IPS-20b (cell line): ENCODE measurements at regions not wholly inside any gene's neighbourhood (a gene's known extent, or its start where the extent isn't known, plus 50 kb on each side); places are given as distances from the start of the nearest gene placed in this dataset.

ENCODE experiments used
- H3K27ac ChIP-seq: one replicate; pipeline ENCODE4 v1.5.1; 2013; ENCODE audit warnings: low read length
- H3K27me3 ChIP-seq: 2 replicates; pipeline ENCODE4 v1.6.1; 2013; ENCODE audit warnings: mild to moderate bottlenecking, low read length, inconsistent platforms; ENCODE audit not compliant: insufficient read depth
- H3K36me3 ChIP-seq: 2 replicates; pipeline ENCODE4 v1.6.1; 2013; ENCODE audit warnings: low read depth, mild to moderate bottlenecking, inconsistent platforms, low read length, moderate library complexity; ENCODE audit not compliant: insufficient read depth
- H3K4me1 ChIP-seq: 2 replicates; pipeline ENCODE4 v1.6.1; 2013; ENCODE audit warnings: mild to moderate bottlenecking, control low read depth, inconsistent platforms, low read length, moderate library complexity; ENCODE audit not compliant: insufficient read depth
- H3K4me3 ChIP-seq: 2 replicates; pipeline ENCODE4 v1.5.1; 2013; ENCODE audit warnings: mild to moderate bottlenecking, low read length, inconsistent platforms
- H3K9ac ChIP-seq: 2 replicates; pipeline ENCODE4 v1.6.1; 2013; ENCODE audit warnings: low read depth, mild to moderate bottlenecking, inconsistent platforms, low read length, moderate library complexity
- H3K9me3 ChIP-seq: 2 replicates; pipeline ENCODE4 v1.6.1; 2013; ENCODE audit warnings: mild to moderate bottlenecking, low read depth, low read length, inconsistent platforms; ENCODE audit not compliant: insufficient read depth

GRCh38 chr3:102529452-102529851, 94.6 kb downstream of the ZPLD1 start:
- Histone ChIP-seq H3K27ac (no peak overlapping the region), H3K27me3 (no peaks in the 10 kb centered on the region), H3K4me3 (no peak overlapping the region), H3K36me3 (no peaks in the 10 kb centered on the region), H3K9me3 (no peaks in the 10 kb centered on the region), H3K9ac (no peak overlapping the region), H3K4me1 (no peaks in the 10 kb centered on the region)

DNA sequence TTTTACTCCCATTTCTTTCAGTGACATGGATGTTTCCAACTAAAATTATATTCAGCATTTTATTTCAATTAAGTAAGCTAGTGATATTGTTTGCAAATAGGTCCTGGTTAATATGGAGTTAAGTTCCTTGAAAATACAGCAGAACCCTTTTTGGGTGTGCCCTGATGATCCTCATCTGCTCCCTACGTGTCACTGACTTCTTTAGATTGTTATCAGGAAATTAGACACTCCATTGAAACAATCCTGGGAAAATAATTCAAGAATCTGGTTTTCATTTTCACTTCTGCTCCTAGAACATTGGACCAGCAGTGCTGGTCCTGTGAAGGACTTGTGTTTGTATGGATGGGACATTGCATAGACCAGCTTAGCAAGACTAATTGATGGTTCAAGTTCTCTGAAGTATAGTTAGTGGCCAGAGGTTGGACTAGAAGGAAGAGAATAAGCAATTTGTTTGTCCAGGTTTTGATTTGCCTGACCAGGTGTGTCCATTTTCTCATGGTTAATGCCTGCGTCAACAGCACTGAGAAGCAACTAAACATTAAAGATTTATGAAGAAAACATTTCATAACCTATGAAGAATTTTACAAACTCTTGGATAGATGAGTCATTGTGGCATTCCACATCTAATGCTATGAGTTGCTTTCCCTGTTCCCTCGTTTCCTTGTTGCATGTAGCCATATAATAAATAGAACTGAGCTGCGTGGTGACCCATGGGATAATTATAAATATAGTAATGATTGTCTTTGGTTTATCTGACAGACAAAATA, 95.8 kb downstream of the ZPLD1 start:
- Histone ChIP-seq H3K36me3 (no peaks in the 10 kb centered on the region), H3K4me3 (no peak overlapping the region), H3K27me3 (no peaks in the 10 kb centered on the region), H3K27ac (no peak overlapping the region), H3K9ac (no peak overlapping the region), H3K9me3 (no peaks in the 10 kb centered on the region), H3K4me1 (no peaks in the 10 kb centered on the region)

- no peaks in the 10 kb centered on the region for H3K4me1 ChIP-seq
- H3K9ac ChIP-seq = no peak overlapping the region
- H3K27ac ChIP-seq = no peak overlapping the region
- no peaks in the 10 kb centered on the region for H3K36me3 ChIP-seq
- H3K4me3 ChIP-seq = no peak overlapping the region
- no peaks in the 10 kb centered on the region for H3K9me3 ChIP-seq
- no peaks in the 10 kb centered on the region for H3K27me3 ChIP-seq
Observed at GRCh38 chr3:102531686-102532085, 96.9 kb downstream of the ZPLD1 start.

GRCh38 chr3:102532901-102533300, 98.1 kb downstream of the ZPLD1 start:
- H3K36me3 ChIP-seq = no peaks in the 10 kb centered on the region
- no peak overlapping the region for H3K4me3 ChIP-seq
- H3K9ac ChIP-seq = no peak overlapping the region
- H3K9me3 ChIP-seq = no peaks in the 10 kb centered on the region
- no peaks in the 10 kb centered on the region for H3K4me1 ChIP-seq
- no peaks in the 10 kb centered on the region for H3K27me3 ChIP-seq
- H3K27ac ChIP-seq = no peak overlapping the region

GRCh38 chr3:102533784-102534183, 99.0 kb downstream of the ZPLD1 start:
- Histone ChIP-seq H3K27me3 (no peaks in the 10 kb centered on the region), H3K36me3 (no peaks in the 10 kb centered on the region), H3K4me3 (no peak overlapping the region), H3K9me3 (no peaks in the 10 kb centered on the region), H3K4me1 (no peaks in the 10 kb centered on the region), H3K9ac (no peak overlapping the region), H3K27ac (no peak overlapping the region)

DNA sequence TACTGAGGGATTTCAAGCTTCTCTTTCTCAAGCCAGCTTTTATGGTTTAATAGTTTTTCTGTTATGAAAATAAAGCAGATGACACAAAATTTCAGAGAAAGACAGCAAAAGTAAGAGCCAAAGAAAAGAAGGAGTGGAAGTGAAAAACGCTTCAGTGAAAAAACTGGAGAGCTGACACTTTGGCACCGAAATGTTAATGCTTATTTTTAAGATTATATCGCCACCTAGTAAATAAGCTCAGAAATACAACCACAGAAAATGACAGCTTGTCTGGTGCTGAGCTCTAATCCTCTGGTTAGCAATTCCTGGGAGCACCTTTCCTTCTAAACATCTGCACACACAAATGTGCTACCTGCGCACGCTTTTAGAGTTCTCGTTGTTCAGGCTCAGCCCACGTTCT, 101.6 kb downstream of the ZPLD1 start:
- no peaks in the 10 kb centered on the region for H3K27me3 ChIP-seq
- no peaks in the 10 kb centered on the region for H3K9me3 ChIP-seq
- H3K9ac ChIP-seq = no peak overlapping the region
- no peaks in the 10 kb centered on the region for H3K36me3 ChIP-seq
- no peak overlapping the region for H3K27ac ChIP-seq
- H3K4me3 ChIP-seq = no peak overlapping the region
- no peaks in the 10 kb centered on the region for H3K4me1 ChIP-seq

DNA sequence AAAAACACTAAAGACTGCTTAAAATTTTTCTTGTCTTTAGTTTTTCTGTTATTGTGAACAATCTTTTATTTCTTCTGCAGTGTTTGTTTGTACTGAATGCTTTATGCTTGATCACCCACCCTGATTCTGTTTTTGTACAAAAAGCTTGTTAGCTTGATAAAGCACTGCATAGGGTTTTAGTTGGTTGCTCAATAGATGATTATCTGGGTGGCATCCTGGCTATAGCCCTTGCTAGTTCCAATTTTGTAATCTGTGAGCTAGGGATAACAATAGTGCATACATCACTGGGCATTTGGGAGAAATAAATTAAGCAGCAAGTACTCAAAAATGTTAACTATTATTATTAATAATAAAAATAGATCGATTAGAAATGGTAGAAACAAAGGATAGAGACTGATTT, 102.3 kb downstream of the ZPLD1 start:
- no peaks in the 10 kb centered on the region for H3K27me3 ChIP-seq
- no peaks in the 10 kb centered on the region for H3K9me3 ChIP-seq
- H3K27ac ChIP-seq = no peak overlapping the region
- no peak overlapping the region for H3K4me3 ChIP-seq
- no peaks in the 10 kb centered on the region for H3K36me3 ChIP-seq
- H3K9ac ChIP-seq = no peak overlapping the region
- no peaks in the 10 kb centered on the region for H3K4me1 ChIP-seq

DNA sequence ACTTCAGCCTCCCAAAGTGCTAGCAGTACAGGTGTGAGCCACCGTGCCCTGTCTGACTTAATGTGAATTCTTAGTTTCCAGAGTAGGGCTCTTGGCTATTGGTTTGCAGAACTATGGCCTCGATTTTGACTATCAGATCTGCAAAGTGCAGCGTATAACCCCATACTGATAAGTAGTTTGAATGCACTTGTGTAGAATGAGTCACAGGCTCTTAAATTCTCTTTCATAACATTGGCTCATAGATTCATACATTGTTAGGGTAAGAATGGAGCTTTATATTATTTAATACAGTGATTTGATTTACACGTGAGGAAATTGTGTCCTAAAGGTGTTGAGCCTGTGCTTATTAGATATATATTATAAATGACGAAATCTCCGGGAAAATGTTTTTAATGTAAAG, 109.9 kb downstream of the ZPLD1 start:
- no peak overlapping the region for H3K27ac ChIP-seq
- no peak overlapping the region for H3K9ac ChIP-seq
- H3K4me3 ChIP-seq = no peak overlapping the region
- H3K4me1 ChIP-seq = no peaks in the 10 kb centered on the region
- no peaks in the 10 kb centered on the region for H3K36me3 ChIP-seq
- H3K27me3 ChIP-seq = no peaks in the 10 kb centered on the region
- no peaks in the 10 kb centered on the region for H3K9me3 ChIP-seq

GRCh38 chr3:102545276-102545675, 110.5 kb downstream of the ZPLD1 start:
- no peak overlapping the region for H3K4me3 ChIP-seq
- no peak overlapping the region for H3K9ac ChIP-seq
- no peaks in the 10 kb centered on the region for H3K9me3 ChIP-seq
- H3K27me3 ChIP-seq = no peaks in the 10 kb centered on the region
- no peak overlapping the region for H3K27ac ChIP-seq
- H3K36me3 ChIP-seq = no peaks in the 10 kb centered on the region
- no peaks in the 10 kb centered on the region for H3K4me1 ChIP-seq

- Histone ChIP-seq H3K4me3 (no peak overlapping the region), H3K9me3 (no peaks in the 10 kb centered on the region), H3K4me1 (no peaks in the 10 kb centered on the region), H3K27me3 (no peaks in the 10 kb centered on the region), H3K9ac (no peak overlapping the region), H3K27ac (no peak overlapping the region), H3K36me3 (no peaks in the 10 kb centered on the region)
Observed at GRCh38 chr3:102553876-102554275, 119.1 kb downstream of the ZPLD1 start.

DNA sequence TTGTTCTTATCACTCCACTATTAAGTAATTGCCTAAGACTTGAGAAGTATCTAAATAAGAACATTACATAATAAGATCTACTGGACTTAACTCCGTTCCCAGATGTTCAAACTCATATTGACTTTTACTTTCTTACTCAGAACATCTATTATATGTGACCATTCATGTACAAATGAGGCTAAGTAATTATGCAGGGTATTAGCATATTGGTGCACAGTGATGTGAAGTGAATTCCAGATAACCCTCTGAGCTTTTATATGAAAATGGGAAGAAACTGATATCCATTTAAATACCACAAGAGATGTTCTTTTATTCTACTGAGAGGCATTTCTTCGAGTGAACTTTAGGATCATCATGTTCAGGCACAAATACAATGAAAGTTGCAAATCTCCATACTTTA, 135.7 kb downstream of the ZPLD1 start:
- Histone ChIP-seq H3K9me3 (no peaks in the 10 kb centered on the region), H3K4me1 (no peaks in the 10 kb centered on the region), H3K27ac (no peak overlapping the region), H3K4me3 (no peak overlapping the region), H3K36me3 (no peaks in the 10 kb centered on the region), H3K9ac (no peak overlapping the region), H3K27me3 (no peaks in the 10 kb centered on the region)

DNA sequence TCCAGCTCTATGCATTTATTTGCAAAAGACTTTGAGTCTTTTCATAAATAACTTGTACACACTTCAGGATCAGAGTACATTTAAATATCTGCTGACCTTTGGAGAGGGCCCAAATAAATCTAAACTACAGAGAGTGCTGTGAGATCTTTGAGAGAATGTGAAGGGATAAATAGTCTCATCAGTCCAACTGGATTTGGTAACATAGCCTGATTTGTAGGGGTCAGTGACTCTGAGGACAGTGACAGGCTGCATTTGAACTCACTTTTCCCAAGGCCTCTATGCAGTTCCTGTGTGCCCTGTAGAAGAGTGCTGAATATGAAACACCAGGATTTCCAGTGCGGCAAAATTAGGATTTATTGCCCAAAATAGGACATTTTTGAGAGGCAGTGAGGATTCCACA, 136.2 kb downstream of the ZPLD1 start:
- Histone ChIP-seq H3K27ac (no peak overlapping the region), H3K27me3 (no peaks in the 10 kb centered on the region), H3K9me3 (no peaks in the 10 kb centered on the region), H3K36me3 (no peaks in the 10 kb centered on the region), H3K4me3 (no peak overlapping the region), H3K4me1 (no peaks in the 10 kb centered on the region), H3K9ac (no peak overlapping the region)
